ENCODE measurements at regions not wholly inside any gene's neighbourhood (a gene's known extent, or its start where the extent isn't known, plus 50 kb on each side); places are given as distances from the start of the nearest gene placed in this dataset.
"Not testable (repeated sequence)": the region's sequence is repeated elsewhere in the genome, so short reads cannot be mapped to it uniquely, and the experiment has no call there.

- no peak for DNase-seq
These were observed 522.3 kb upstream of the NUDT12 start for GRCh38 chr5:104084896-104085295.

GRCh38 chr5:104082754-104083153 is 520.2 kb upstream of the NUDT12 start:
- no peak for DNase-seq

GRCh38 chr5:104081232-104081631 is 518.6 kb upstream of the NUDT12 start:
- no peak for DNase-seq

- DNase-seq: no peak
These were observed 518.1 kb upstream of the NUDT12 start for GRCh38 chr5:104080646-104081175.

- not testable (repeated sequence) for DNase-seq
These were observed 517.5 kb upstream of the NUDT12 start for GRCh38 chr5:104079861-104080645.

- no peak for DNase-seq
These were observed 509.3 kb upstream of the NUDT12 start for GRCh38 chr5:104071887-104072286.

- DNase-seq: peak; percentile 23
These were observed 500.2 kb upstream of the NUDT12 start for GRCh38 chr5:104062621-104063377.

GRCh38 chr5:104061707-104062106 is 499.1 kb upstream of the NUDT12 start:
- no peak for DNase-seq

GRCh38 chr5:104053353-104053649 is 490.7 kb upstream of the NUDT12 start:
- DNase-seq: no peak

GRCh38 chr5:104052558-104053352 is 490.2 kb upstream of the NUDT12 start:
- no peak for DNase-seq

- DNase-seq: no peak
These were observed 487.8 kb upstream of the NUDT12 start for GRCh38 chr5:104050436-104050835.

- no peak for DNase-seq
These were observed 487.2 kb upstream of the NUDT12 start for GRCh38 chr5:104049752-104050151.

GRCh38 chr5:104048231-104048630 is 485.6 kb upstream of the NUDT12 start:
- DNase-seq: no peak

GRCh38 chr5:104045987-104046386 is 483.4 kb upstream of the NUDT12 start:
- no peak for DNase-seq

GRCh38 chr5:104039871-104040270 is 477.3 kb upstream of the NUDT12 start:
- not testable (repeated sequence) for DNase-seq

GRCh38 chr5:104037136-104037535 is 474.5 kb upstream of the NUDT12 start:
- not testable (repeated sequence) for DNase-seq

- DNase-seq: not testable (repeated sequence)
These were observed 470.6 kb upstream of the NUDT12 start for GRCh38 chr5:104033186-104033585.

- no peak for DNase-seq
These were observed 461.9 kb upstream of the NUDT12 start for GRCh38 chr5:104024538-104024937.

- DNase-seq: no peak
These were observed 461.1 kb upstream of the NUDT12 start for GRCh38 chr5:104023739-104024138.

GRCh38 chr5:104019956-104020355 is 457.4 kb upstream of the NUDT12 start:
- no peak for DNase-seq

GRCh38 chr5:104018299-104018698 is 455.7 kb upstream of the NUDT12 start:
- DNase-seq: no peak

GRCh38 chr5:104016646-104017045 is 454.1 kb upstream of the NUDT12 start:
- no peak for DNase-seq

GRCh38 chr5:104015765-104016164 is 453.2 kb upstream of the NUDT12 start:
- no peak for DNase-seq
